ENCODE measurements at regions not wholly inside any gene's neighbourhood (a gene's known extent, or its start where the extent isn't known, plus 50 kb on each side); places are given as distances from the start of the nearest gene placed in this dataset.

- no peaks in the 10 kb centered on the region for H3K9me3 ChIP-seq (ENCODE audit: severe bottlenecking)
- peak; percentile 44 for TF ChIP-seq CTCF (IDR thresholded peaks at IDR 0.05; ENCODE audit: poor library complexity, severe bottlenecking)
- H3K27ac ChIP-seq (ENCODE audit: poor library complexity, severe bottlenecking), result no peak overlapping the region
- peaks cover 3% of the 10 kb centered on the region for H3K27me3 ChIP-seq (ENCODE audit: insufficient read depth, poor library complexity, severe bottlenecking)
- ATAC-seq (ENCODE audit: low read depth), result no peak; the same call in 2 of the 3 replicates
- no peak overlapping the region for H3K4me3 ChIP-seq (ENCODE audit: severe bottlenecking)
- DNase-seq (ENCODE audit: low spot score), result no peak
- no peaks in the 10 kb centered on the region for H3K36me3 ChIP-seq (ENCODE audit: low read depth)
- H3K4me1 ChIP-seq (ENCODE audit: insufficient read depth, poor library complexity, severe bottlenecking), result no peaks in the 10 kb centered on the region
Observed at GRCh38 chr7:52017802-52018679, 701.4 kb upstream of the COBL start.

GRCh38 chr7:52009181-52009580, 692.6 kb upstream of the COBL start:
- H3K36me3 ChIP-seq (ENCODE audit: low read depth), result no peaks in the 10 kb centered on the region
- H3K4me1 ChIP-seq (ENCODE audit: insufficient read depth, poor library complexity, severe bottlenecking), result no peaks in the 10 kb centered on the region
- no peak overlapping the region for H3K4me3 ChIP-seq (ENCODE audit: severe bottlenecking)
- H3K9me3 ChIP-seq (ENCODE audit: severe bottlenecking), result no peaks in the 10 kb centered on the region
- ATAC-seq (ENCODE audit: low read depth), result no peak
- TF ChIP-seq CTCF (IDR thresholded peaks at IDR 0.05; ENCODE audit: poor library complexity, severe bottlenecking), result no peak
- no peaks in the 10 kb centered on the region for H3K27me3 ChIP-seq (ENCODE audit: insufficient read depth, poor library complexity, severe bottlenecking)
- no peak for DNase-seq (ENCODE audit: low spot score)
- H3K27ac ChIP-seq (ENCODE audit: poor library complexity, severe bottlenecking), result no peak overlapping the region

- Histone ChIP-seq H3K36me3 (ENCODE audit: low read depth) (no peaks in the 10 kb centered on the region), H3K4me3 (ENCODE audit: severe bottlenecking) (no peak overlapping the region), H3K27ac (ENCODE audit: poor library complexity, severe bottlenecking) (no peak overlapping the region), H3K4me1 (ENCODE audit: insufficient read depth, poor library complexity, severe bottlenecking) (no peaks in the 10 kb centered on the region), H3K9me3 (ENCODE audit: severe bottlenecking) (no peaks in the 10 kb centered on the region), H3K27me3 (ENCODE audit: insufficient read depth, poor library complexity, severe bottlenecking) (no peaks in the 10 kb centered on the region)
- no peak for TF ChIP-seq CTCF (IDR thresholded peaks at IDR 0.05; ENCODE audit: poor library complexity, severe bottlenecking)
- ATAC-seq (ENCODE audit: low read depth) (no peak), DNase-seq (ENCODE audit: low spot score) (no peak)
Observed at GRCh38 chr7:52006674-52007073, 690.1 kb upstream of the COBL start.

GRCh38 chr7:52005613-52006012, 689.0 kb upstream of the COBL start:
- Histone ChIP-seq H3K9me3 (ENCODE audit: severe bottlenecking) (no peaks in the 10 kb centered on the region), H3K27ac (ENCODE audit: poor library complexity, severe bottlenecking) (no peak overlapping the region), H3K4me3 (ENCODE audit: severe bottlenecking) (no peak overlapping the region), H3K36me3 (ENCODE audit: low read depth) (no peaks in the 10 kb centered on the region), H3K27me3 (ENCODE audit: insufficient read depth, poor library complexity, severe bottlenecking) (no peaks in the 10 kb centered on the region), H3K4me1 (ENCODE audit: insufficient read depth, poor library complexity, severe bottlenecking) (no peaks in the 10 kb centered on the region)
- DNase-seq (ENCODE audit: low spot score), result no peak
- ATAC-seq (ENCODE audit: low read depth), result no peak
- TF ChIP-seq CTCF (IDR thresholded peaks at IDR 0.05; ENCODE audit: poor library complexity, severe bottlenecking), result no peak

- H3K4me1 ChIP-seq (ENCODE audit: insufficient read depth, poor library complexity, severe bottlenecking), result no peaks in the 10 kb centered on the region
- no peak for TF ChIP-seq CTCF (IDR thresholded peaks at IDR 0.05; ENCODE audit: poor library complexity, severe bottlenecking)
- ATAC-seq (ENCODE audit: low read depth) (no peak), DNase-seq (ENCODE audit: low spot score) (no peak)
- H3K27me3 ChIP-seq (ENCODE audit: insufficient read depth, poor library complexity, severe bottlenecking), result no peaks in the 10 kb centered on the region
- H3K27ac ChIP-seq (ENCODE audit: poor library complexity, severe bottlenecking), result no peak overlapping the region
- H3K36me3 ChIP-seq (ENCODE audit: low read depth), result no peaks in the 10 kb centered on the region
- H3K4me3 ChIP-seq (ENCODE audit: severe bottlenecking), result no peak overlapping the region
- no peaks in the 10 kb centered on the region for H3K9me3 ChIP-seq (ENCODE audit: severe bottlenecking)
Observed at GRCh38 chr7:51995596-51996179, 679.1 kb upstream of the COBL start.

Data from RWPE2 (cell line).